ENCODE measurements at regions not wholly inside any gene's neighbourhood (a gene's known extent, or its start where the extent isn't known, plus 50 kb on each side); places are given as distances from the start of the nearest gene placed in this dataset.

DNA sequence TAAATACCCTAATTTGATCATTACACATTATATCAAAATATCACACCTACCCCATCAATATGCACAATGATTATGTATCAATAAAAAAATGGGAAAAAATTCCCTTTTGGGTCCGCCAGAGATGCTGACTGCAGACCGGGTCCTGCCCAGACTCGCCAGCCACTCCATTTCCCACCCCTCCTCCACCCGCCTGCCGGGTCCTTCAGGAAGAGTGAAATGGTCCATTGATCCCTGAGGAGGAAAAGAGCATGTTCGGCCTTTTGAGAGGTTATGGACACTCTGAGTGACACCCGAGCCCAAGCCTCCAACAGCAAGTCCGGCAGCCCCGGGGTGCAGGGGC lies 123.9 kb upstream of the ZFHX3 start:
- DNase-seq = no peak

DNA sequence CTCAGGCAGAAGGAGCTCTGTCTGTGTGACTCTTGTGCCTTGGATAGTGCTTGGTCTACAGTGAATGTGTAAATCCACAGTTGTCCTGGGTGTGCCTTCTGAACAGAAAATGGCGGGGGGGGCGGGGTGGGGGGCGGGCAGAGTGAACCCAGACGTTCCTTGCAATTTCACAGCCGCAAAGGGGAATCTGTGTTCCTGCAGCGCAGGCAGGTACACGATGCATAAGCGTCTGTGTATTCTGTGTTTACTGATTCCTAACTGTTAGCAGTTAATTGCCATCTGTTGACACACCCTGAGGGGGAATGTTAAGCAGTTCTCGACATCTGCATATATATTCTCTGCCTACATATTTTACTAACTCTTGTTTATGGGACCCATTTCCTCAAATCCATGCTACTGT lies 123.5 kb upstream of the ZFHX3 start:
- no peak for DNase-seq

DNA sequence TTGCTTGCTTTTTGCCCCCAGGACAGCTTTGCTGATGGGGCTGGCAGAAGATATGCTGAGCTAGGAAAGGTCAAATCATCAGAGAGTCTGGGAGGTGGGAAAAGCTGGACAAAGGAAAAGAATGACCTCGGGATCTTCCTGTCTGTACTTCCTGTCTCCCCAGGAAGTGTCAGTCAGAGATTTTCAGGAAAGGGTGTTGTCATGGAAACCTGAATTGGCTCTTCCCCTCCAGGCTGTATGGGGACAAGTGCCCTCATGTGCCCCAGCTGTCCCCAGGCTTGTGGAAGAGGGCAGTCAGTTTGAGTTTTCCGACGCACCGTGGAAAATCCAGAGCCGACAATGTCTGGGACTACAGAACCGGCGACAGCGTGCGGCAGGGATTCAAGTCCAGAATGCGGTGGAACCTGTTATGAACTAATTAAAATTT lies 122.7 kb upstream of the ZFHX3 start:
- no peak for DNase-seq

DNA sequence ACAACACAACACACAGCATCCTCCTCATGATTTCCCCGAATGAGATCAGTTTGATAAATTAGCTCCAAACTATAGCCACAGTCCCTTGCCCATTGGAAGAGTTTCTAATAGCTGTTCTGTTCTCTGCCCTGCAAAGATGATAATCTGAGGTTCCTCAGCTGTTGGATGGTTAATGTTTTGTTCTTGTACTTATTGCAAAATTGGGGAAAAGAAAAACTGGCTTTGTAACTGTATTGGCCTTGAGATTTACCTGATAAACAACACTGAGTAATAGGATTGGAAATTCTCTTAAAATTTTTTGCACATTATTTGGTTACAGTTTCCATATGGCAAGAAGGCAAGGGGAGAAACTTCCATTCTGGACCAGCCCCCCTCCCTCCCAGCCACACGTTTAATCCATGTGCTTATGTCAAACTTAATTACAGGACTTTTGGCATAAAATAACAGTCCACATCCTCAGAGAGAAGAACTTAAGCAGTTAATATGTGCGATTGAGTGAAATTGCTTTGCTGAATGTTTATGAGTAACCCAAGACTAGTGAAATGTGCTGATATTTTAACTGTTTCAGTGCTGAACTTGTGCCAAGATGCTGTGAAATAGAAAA lies 119.1 kb upstream of the ZFHX3 start:
- DNase-seq = no peak

DNA sequence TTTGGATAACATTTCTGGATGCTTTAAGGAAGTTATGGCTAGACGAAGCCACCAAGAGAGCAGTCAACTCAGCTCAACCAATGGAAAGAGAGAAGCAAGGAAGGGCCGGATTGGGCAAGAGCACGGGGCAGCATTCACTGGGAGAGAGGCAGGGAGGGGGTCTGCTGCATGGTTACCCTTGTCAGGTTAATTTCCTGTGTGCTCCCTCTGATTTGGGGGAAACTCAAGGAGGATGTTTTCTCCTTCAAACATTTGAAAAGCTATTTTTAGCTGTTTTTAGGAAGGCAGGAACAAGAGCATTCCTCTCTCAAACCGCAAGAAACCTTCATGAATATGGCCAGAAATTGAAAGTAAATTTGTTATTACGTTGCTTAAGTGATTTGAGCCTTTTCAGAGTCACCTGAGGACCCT lies 118.5 kb upstream of the ZFHX3 start:
- DNase-seq = no peak

DNA sequence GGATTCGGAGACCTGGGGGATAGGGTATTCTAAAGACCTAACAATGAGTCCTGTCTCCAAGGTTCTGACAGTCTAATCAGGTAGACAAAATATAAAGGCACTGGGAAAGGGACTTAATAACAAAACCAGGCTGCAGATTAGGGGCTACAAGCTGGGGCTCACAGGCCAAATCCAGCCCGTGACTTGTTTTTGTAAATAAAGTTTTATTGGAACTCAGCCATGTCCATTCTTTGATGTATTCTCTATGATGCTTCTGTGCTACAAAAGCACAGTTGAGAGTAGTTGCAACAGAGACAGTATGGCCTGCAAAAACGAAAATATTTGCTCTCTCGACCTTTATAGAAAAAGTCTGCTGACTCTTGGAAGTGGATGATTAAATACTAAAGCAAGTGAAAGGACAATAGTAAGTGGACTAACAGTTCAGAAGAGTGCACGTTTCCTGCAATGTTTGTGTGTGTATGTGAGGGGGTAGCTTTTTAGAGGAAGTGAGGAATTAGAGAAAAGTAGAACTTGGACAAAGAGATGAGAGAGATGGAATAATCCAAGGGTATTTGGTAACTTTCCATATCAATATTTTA lies 115.4 kb upstream of the ZFHX3 start:
- DNase-seq = no peak

DNA sequence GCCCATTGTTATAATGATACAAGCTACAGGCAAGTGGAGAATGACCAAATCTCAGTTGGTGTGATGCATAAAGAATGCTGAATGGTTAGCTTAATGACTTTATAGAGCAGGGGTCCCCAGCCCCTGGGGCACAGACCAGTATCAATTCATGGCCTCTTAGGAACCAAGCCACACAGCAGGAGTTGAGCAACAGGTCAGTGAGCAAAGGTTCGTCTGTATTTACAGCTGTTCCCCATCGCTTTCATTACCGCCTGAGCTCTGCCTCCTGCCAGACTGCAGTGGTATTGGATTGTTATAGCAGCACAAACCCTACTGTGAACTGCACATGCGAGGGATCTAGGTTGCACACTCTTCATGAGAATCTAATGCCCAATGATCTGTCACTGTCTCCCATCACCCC lies 114.0 kb upstream of the ZFHX3 start:
- no peak for DNase-seq

DNA sequence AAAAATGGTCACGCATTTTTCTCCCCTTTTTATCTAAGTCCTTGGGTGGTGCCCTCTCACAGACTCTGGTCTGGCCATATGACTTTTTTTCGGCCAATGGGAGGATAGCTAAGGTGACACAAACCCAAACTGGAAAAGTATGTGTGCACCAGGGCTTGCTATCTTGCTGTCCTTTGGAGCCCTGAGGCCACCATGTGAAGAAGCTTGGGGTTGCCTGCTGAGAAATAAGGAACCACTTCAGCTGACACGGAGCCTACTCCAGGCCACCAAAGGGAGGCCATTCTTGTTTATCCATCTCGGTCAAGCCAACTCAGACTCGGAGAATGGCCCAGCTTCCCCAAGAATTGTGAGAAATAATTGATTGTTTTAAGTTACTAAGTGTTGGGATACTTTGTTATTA lies 111.4 kb upstream of the ZFHX3 start:
- no peak for DNase-seq

DNA sequence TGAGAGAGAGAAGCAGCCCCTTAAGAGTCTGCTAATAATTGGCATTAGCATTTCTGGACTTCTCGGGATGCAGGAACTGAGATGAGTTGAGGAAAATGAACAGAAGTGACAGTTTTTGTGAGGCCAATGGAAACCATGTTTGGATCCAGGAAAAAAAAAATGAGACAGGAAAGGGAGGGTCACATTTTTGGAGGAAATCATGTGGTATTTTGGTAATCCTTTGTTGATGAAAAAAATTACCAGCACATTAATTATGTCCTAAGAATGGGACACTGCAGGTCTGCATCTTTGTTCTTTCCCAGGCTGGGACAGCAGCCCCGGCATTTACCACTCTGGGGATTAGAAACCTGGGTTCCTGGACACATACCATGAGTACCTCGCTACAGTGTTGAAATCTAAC lies 109.9 kb upstream of the ZFHX3 start:
- DNase-seq = no peak

DNA sequence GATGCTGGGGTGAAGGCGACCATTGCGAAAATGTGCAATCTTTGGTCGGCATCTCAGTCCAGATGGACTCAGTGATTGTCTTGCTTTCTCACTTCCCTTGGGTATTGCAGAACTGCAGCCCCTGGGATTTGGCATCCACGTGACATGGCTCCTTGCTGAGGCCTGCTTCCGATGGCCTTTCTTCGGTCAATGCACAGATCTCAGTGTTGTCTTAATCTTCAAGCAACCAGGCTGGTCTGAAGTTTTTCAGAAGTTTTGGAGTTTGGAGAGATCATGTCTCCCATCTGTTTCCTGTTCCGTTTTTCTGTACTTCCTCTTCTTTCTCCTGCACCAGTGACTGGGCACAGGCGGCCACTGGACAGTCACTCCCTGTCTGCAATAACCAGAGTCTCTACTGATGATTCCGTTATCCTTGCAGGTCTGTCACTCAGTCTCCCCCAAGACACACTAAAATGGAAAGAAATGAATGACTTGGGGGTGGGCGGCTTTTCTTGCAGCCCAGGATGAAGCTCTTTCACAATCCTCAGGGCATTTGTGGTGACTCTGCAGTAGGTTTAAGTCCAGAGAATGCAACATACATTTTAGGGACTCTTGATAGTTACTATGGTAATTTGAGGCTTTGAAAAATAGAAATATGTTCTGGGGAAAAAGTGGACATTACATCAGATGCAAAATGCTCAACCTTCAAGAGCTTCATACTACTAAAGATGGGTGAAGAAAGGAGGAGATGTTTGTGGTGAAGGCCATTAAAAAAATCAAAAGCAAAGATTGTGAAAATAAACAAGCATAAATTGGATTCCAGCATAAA lies 106.3 kb upstream of the ZFHX3 start:
- no peak for DNase-seq

DNA sequence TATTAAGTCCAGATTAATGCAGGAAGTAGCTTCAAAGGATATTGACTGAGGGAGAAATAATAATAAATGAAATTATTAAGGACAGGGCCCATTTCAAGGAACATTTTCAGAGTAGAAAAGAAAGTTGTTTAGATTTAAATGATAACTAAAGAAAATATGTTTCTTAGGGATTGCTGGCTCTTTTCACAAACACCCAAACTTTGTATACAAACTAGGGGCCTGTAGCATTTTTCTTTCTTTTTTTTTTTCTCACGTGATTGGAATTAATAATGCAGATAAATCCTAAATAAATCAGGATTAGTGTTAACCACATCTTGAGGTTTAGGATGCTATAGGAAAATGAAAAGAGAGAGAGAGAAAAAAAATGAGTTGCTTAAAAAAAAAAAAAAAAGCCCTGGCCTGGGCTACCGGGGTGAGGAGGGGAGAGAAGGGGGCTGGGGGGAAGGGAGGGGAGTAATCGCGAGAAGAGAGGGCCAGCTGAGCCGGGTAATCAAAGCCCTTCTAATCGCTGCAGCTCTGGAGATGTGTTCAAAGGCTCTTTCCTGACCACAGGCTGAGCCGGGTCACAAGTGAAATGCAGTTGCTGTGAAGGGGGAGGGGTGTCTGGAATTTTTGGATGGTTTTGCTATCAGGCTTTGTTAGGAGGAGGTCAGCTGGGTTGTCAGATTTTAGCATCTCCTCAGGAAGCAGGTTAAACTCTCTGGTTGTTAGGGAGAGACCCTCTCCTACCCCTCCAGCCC lies 104.6 kb upstream of the ZFHX3 start:
- no peak for DNase-seq

DNA sequence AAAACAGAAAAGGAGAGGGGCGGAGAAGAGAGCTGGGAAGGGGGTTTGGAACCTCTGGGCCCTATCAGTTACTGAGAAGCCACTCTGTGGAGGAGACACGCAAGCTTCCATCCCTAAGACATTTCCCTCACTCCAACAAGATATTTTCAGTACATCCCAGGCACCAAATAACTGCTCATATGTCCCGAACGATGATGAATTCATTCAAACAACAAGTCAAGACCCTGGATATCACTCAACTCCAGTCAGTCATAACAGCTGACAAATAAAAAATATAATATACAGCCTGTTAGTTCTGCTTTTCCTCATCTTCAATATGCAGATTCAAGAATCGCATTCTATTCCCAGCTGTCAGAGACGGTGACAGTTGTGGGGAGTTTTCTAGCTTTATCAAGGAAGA lies 104.0 kb upstream of the ZFHX3 start:
- no peak for DNase-seq

DNA sequence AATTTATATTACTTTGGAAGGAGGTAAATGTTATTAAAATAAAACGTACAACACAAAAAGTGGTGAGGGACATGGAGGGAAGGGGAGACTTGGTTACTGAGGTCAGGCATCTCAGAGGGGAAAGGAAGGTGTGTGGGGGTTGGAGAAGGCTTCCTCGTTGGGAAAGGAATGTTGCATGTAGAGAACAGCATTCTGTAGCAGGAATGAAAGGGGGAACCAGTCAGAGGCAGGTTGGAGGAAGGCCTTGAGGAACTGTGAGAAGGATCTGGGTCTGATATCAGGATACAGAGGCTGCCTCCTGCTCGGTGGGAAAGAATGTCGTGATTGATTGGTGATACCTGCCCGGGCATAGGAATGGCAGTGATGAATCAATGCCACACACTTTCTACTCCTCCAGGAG lies 103.3 kb upstream of the ZFHX3 start:
- DNase-seq = no peak

DNA sequence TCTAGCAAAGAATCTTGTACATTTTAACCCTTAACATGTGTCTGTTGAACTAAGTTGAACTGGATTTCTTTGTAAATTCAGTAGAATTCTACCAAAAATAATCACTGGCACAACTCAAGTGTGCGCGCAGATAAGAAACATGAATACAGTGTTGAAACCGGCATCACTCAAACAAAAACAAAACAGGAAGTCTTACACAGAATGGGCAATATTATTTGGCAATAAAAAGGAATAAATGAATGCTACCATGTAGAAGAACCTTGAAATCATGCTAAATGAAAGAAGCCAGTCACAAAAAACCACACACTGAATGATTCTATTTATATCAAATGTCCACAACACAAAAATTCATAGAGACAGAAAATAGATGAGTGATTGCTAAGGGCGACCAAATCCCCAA lies 102.9 kb upstream of the ZFHX3 start:
- DNase-seq = no peak

DNA sequence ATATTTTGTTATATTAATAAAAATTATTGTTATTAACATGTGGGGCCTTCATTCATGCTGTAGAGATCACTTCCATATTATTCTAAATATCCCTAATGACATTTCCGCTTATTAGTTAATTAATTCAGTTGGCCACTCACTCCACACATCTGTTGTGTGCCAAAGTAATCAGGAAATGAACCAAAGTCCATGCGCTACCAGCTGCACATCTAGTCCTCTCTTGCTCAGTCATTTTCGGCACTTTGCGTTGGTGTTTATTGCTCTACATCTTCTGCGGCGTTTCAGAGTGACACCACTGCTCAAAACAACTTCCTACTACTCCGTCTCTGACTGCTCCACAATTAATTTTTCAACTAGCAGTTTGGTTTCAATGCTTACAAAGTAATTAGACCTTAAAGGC lies 101.4 kb upstream of the ZFHX3 start:
- DNase-seq = no peak

DNA sequence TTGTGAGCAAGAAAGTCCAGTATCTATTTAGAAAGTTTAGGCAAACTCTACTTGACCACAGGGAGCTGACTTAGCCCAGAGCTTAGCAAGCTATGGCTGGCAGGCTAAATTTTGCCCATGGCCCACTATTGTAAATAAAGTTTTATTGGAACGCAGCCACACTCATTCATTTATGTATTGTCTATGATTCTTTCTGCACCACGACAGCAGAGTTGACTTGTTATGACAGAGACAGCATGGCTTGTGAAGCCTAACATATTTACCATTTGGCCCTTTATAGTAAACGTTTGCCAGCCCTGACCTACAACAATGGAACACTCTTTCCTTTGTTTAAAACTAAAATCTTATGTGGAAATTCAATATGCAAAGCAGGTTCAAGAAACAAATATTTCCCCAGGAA lies 100.0 kb upstream of the ZFHX3 start:
- no peak for DNase-seq

DNA sequence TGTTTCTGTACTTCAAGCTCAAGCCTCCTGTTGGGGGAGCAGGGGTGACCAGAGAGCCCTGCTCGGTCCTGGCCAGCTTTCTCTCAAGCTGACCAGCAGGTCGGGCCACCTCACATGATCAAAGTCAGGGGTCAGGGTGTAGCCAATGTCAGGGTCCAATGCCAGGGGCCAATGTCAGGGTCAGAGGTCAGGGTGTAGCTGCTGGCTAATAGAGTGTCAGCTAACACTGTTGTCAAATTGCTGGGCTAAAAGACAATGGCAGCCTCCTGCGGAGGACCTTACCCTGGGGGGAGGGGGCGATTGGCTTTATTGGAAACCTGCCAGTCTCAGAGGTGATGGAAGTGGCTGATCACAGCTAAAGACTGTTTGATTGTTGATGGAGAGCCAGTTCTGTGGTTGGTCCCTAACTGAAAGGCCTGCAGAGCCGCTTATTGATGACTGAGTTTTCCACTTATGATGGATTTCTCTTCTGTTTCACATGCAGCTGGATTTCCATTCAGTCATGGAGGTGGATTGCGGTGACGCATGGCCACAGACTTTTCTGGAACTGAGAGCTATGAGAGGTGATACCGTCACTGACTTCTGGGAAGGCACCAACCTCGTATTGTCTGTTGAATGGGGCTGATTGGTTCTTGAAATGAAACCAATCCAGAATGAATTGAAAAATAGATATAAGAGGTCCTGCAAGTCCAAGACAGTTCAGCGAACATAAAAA lies 97.4 kb upstream of the ZFHX3 start:
- no peak for DNase-seq

DNA sequence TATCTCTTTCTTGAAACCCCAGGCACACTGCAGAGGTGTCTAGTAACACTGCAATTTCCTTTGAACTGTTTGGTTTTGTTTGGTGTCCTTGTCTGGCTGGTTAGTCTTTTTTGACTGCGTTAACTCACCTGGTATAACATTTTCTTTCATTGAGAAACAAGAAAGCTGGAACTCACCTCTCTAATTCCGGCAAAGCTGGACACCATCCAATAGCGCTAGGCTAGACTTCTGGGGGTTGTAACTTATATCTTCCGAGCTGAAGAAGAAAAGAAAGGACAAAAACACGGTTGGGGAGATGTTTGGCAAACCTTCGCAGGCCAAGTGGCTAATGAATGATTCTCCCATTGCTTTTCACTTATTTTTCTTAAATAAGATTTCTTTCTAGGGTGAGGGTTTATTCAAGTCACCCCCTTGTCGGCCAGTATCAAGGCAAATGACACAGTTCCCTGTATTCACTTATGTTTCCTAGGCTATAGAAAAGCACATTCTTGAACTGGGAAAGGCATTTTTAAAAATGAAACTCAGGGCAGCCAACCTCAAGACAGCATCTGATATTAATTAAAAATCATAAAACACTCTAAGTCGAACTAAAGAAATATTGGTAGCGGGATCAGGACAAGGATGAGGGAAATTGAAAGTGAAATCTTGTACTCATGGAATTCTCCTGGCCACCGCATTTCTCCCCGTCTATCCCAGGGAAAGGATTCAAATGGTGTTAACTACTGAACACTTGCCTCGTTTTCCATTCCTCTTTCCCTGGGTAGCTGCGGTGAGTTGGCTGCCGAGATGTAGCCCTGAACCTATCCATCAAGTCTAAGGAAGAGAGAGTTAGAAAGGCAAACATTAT lies 95.9 kb upstream of the ZFHX3 start:
- no peak for DNase-seq

DNA sequence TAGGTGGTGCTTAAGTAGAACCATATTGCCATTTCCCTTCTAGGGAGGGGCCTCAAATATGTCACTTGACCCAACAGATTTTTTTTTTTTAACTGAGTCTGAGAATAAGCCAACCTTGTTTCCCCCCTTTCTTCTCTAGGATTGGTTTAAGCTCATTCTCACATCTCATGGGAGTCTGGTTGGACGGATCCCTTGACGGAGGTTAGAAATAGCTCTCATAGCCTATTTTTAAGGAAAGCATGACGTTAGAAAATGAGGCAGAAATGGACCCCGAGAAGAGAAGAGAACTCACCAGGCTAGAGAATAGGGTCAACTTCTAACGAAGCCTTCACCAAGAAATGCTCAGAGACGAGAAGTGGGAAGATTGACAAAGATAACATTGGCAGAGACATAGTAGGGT lies 95.1 kb upstream of the ZFHX3 start:
- no peak for DNase-seq

DNA sequence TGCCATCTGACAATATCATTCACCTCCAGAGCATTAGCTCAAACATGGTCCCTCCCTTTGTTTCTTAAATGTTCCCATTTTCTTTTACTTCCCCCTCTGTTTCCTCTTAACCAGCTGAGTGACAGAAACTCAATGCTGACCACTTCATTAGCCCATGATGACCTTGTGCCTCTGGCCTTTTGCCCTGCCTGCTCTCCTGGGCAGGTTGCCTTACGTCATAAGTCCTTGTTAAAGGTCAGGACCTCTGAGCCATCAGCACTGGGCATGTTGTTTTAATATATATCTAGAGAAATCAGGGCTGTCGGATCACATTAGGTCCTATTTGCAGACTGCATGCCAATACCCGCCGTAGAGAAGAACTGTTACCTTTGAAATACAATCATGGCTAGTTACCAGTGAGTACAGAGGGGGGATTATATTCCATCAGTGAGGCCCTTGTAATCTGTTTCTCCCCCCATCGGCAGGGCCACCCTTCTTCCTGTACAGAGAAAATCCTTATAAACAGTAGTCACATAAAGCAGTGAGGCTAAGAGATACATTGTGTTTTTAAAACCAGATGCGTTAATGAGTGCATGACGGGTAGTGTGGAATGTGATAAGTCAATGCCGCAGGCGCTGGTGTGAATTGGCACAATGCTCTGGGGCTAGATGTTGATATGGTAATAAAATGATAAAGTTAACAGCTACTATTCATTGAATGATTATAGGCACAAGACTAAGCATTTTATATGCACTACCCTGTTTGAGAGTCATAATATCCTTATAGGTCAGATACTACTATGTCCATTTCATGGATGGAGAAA lies 94.3 kb upstream of the ZFHX3 start:
- no peak for DNase-seq

DNA sequence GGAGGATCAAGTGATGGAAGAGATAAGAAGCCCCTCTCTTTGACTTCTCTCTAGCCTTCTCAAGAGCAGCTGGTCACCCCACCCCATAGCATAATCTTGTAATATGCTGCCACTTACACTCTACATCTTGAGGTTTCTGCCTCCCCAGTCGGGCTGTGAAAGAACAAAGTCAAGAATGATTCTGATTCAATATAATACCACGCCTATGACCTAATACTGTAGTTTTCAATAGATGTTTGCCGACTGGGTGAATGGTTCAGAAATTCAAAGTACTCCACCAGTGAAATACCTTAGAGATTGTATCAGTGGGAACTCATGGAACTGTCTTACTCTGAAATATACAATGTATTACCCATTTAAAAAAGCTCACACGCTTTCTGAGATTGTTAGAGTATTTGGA lies 93.0 kb upstream of the ZFHX3 start:
- DNase-seq = no peak

Data from NCI-H1436 (cell line).